PC-9 (cell line): ENCODE measurements at regions not wholly inside any gene's neighbourhood (a gene's known extent, or its start where the extent isn't known, plus 50 kb on each side); places are given as distances from the start of the nearest gene placed in this dataset.

ENCODE experiments used
- BruUV-seq: library from RNA; stranded (reverse); fragments of 400-500 nt; replicated peaks from 2 replicates; lab custom pipeline; 2021; lab: Mats Ljungman, UMichigan
- CTCF ChIA-PET: fragments of 300-600 bp; sonication (Branson Sonifier 250); formaldehyde crosslinking; loops from one replicate; lab custom pipeline; 2022; ENCODE audit warnings: antibody characterized with exemption; lab: Charles Lee
- POLR2A ChIA-PET: fragments of 300-600 bp; sonication (Branson Sonifier 250); formaldehyde crosslinking; loops from one replicate; lab custom pipeline; 2022; ENCODE audit warnings: antibody characterized with exemption; ENCODE audit not compliant: unreplicated experiment; lab: Charles Lee
- DNase-seq, 2 experiments: peaks; one replicate each; pipeline versions ENCODE4 v3.0.0 to v3.0.0-alpha.2; 2015 to 2022; ENCODE audit warnings: mixed read lengths in 1 of 2
- H2AFZ ChIP-seq: fragments of 200-600 bp; sonication (generic); 2 replicates; pipeline ENCODE4 v1.8.1; 2017; ENCODE audit warnings: antibody characterized with exemption
- H3F3A ChIP-seq: fragments of 200-600 bp; sonication (generic); 2 replicates; pipeline ENCODE4 v1.8.1; 2017; ENCODE audit warnings: antibody characterized with exemption, mild to moderate bottlenecking, low read depth; ENCODE audit not compliant: insufficient read depth
- H3K27ac ChIP-seq: fragments of 200-600 bp; sonication (generic); 2 replicates; pipeline ENCODE4 v1.6.1; 2016; ENCODE audit warnings: mixed run types
- H3K27me3 ChIP-seq: fragments of 200-600 bp; sonication (generic); 2 replicates; pipeline ENCODE4 v1.6.1; 2016; ENCODE audit warnings: low read depth, mixed run types; ENCODE audit not compliant: insufficient read depth
- H3K36me3 ChIP-seq: fragments of 200-600 bp; sonication (generic); 2 replicates; pipeline ENCODE4 v1.6.1; 2016; ENCODE audit warnings: low read depth, mixed run types
- H3K4me1 ChIP-seq: fragments of 200-600 bp; sonication (generic); replicated peaks from 2 replicates; pipeline ENCODE4 v1.6.1; 2016; ENCODE audit warnings: mixed run types; ENCODE audit not compliant: insufficient read depth
- H3K4me2 ChIP-seq: fragments of 200-600 bp; sonication (generic); 2 replicates; pipeline ENCODE4 v1.6.1; 2017; ENCODE audit warnings: mixed run types
- H3K4me3 ChIP-seq: fragments of 200-600 bp; sonication (generic); 2 replicates; pipeline ENCODE4 v1.6.1; 2016; ENCODE audit warnings: mixed run types
- H3K79me2 ChIP-seq: fragments of 200-600 bp; sonication (generic); 2 replicates; pipeline ENCODE4 v1.6.1; 2017; ENCODE audit warnings: low read depth, mixed run types
- H3K9me2 ChIP-seq: fragments of 200-600 bp; sonication (generic); 2 replicates; pipeline ENCODE4 v1.8.1; 2017; ENCODE audit warnings: mild to moderate bottlenecking; ENCODE audit not compliant: insufficient read depth
- H3K9me3 ChIP-seq: fragments of 200-600 bp; sonication (generic); 2 replicates; pipeline ENCODE4 v1.8.1; 2016; ENCODE audit warnings: low read depth; ENCODE audit not compliant: insufficient read depth
- H4K20me1 ChIP-seq: fragments of 200-600 bp; sonication (generic); 2 replicates; pipeline ENCODE4 v1.8.1; 2017; ENCODE audit not compliant: insufficient read depth
- CTCF ChIP-seq: fragments of 200-600 bp; sonication (generic); conservative IDR thresholded peaks from 2 replicates; pipeline ENCODE4 v1.6.1; 2017; ENCODE audit warnings: mixed run types, antibody characterized with exemption, mild to moderate bottlenecking, moderate library complexity
- EZH2 ChIP-seq: fragments of 200-600 bp; sonication (generic); IDR thresholded peaks from 2 replicates; pipeline ENCODE4 v1.8.0; 2017; ENCODE audit warnings: antibody characterized with exemption, low read depth
- intact Hi-C: fragments of 100-400 bp; cut with micrococcal nuclease; formaldehyde crosslinking; loops from one replicate; pipeline ENCODE4 v1.10.0; 2022; ENCODE audit not compliant: unreplicated experiment

DNA sequence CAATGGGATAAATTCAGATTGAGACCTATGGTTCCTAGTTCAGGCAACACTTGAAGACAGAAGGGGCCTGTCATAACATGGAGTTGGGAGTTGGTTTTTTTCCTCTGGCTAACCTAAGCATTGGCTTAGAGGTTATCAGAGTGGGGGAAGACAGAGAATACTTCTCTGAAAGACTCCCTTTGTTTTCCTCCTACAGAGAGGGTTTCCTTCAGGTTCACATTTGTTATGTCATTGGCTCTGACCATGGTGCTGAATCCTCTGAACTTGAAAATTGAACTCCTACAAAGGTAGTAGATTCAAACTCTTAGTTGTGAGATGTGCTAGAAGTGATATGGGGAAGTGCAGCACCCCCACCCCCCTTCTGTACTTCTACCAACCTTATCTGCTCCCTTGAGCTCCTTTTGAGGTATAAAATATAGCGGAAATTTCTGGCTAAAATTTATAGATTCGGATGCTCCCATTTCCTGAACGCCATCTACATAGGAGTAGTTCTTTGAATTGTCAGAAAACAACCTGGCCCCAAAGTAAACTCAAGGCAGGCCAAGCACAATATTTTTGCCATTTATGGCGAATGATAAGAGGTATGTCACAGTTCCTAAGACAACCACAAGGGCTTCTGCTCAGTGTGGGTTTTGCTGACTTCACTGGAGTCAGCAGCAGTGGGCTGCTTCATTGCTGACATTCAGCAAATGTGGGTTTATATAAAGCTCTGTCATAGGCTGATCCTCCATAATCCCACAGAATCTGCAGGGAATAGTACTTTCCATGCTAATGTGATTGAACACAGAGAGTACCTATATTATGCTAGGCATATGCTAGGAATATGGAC lies 131.6 kb upstream of the KLF14 start:
- Histone ChIP-seq H2AFZ (no peak overlapping the region), H3K27ac (no peak overlapping the region), H3K9me3 (peaks cover 15% of the 10 kb centered on the region; the same call in 1 of the 2 replicates), H3K4me2 (no peak overlapping the region), H3K36me3 (peaks cover 82% of the 10 kb centered on the region), H3K4me1 (no peaks in the 10 kb centered on the region), H3F3A (peaks cover 48% of the 10 kb centered on the region), H4K20me1 (peaks cover 8% of the 10 kb centered on the region; the same call in 1 of the 2 replicates), H3K4me3 (no peak overlapping the region), H3K27me3 (no peaks in the 10 kb centered on the region), H3K79me2 (no peaks in the 10 kb centered on the region; the same call in 1 of the 2 replicates), H3K9me2 (no peaks in the 10 kb centered on the region)
- TF ChIP-seq CTCF = no peak
- no peak for TF ChIP-seq EZH2
- BruUV-seq = no TSS peak
- POLR2A ChIA-PET = interaction anchor here (0.7 kb wide), 1 partner anchor 244 kb away, joined by 4 read pairs; no protein-coding TSS in a partner anchor
- intact Hi-C loops = no loop called here
- CTCF ChIA-PET = no interaction called here
- peak in 1 of 2 experiments; percentile 42 for DNase-seq

- no peaks in the 10 kb centered on the region for H3K4me1 ChIP-seq
- H3K27me3 ChIP-seq = no peaks in the 10 kb centered on the region
- no peak overlapping the region for H2AFZ ChIP-seq
- intact Hi-C loops = no loop called here
- H3K4me3 ChIP-seq = no peak overlapping the region
- no TSS peak for BruUV-seq
- no peaks in the 10 kb centered on the region for H3K9me2 ChIP-seq
- peaks cover 78% of the 10 kb centered on the region for H3K36me3 ChIP-seq
- DNase-seq = no peak
- ChIA-PET POLR2A (interaction anchor here (0.7 kb wide), 1 partner anchor 506 kb away, joined by 6 read pairs; no protein-coding TSS in a partner anchor), CTCF (no interaction called here)
- peaks cover 10% of the 10 kb centered on the region for H4K20me1 ChIP-seq
- H3F3A ChIP-seq = peaks cover 55% of the 10 kb centered on the region
- H3K27ac ChIP-seq = no peak overlapping the region
- no peak for TF ChIP-seq CTCF
- TF ChIP-seq EZH2 = no peak
- no peak overlapping the region for H3K4me2 ChIP-seq
- no peaks in the 10 kb centered on the region; the same call in 1 of the 2 replicates for H3K79me2 ChIP-seq
- peaks cover 11% of the 10 kb centered on the region; the same call in 1 of the 2 replicates for H3K9me3 ChIP-seq
These were observed 133.0 kb upstream of the KLF14 start for GRCh38 chr7:130867039-130867438.

GRCh38 chr7:130867581-130868136 lies 133.7 kb upstream of the KLF14 start:
- peaks cover 61% of the 10 kb centered on the region for H3F3A ChIP-seq
- no peaks in the 10 kb centered on the region for H3K27me3 ChIP-seq
- ChIA-PET POLR2A (interaction anchor here (0.6 to 0.7 kb wide), 3 partner anchors 50 to 505 kb away, joined by 4 to 6 read pairs (median 5); no protein-coding TSS in a partner anchor), CTCF (no interaction called here)
- TF ChIP-seq EZH2 = no peak
- no peak for TF ChIP-seq CTCF
- H4K20me1 ChIP-seq = peaks cover 16% of the 10 kb centered on the region
- peaks cover 3% of the 10 kb centered on the region; the same call in 1 of the 2 replicates for H3K79me2 ChIP-seq
- H3K4me3 ChIP-seq = no peak overlapping the region
- BruUV-seq = no TSS peak
- intact Hi-C loops = no loop called here
- H3K27ac ChIP-seq = no peak overlapping the region
- no peak overlapping the region for H2AFZ ChIP-seq
- DNase-seq = no peak
- H3K36me3 ChIP-seq = peaks cover 78% of the 10 kb centered on the region
- no peaks in the 10 kb centered on the region for H3K4me1 ChIP-seq
- H3K4me2 ChIP-seq = no peak overlapping the region
- peaks cover 8% of the 10 kb centered on the region; the same call in 1 of the 2 replicates for H3K9me3 ChIP-seq
- H3K9me2 ChIP-seq = no peaks in the 10 kb centered on the region
